GM19025 (cell line): ENCODE measurements at regions not wholly inside any gene's neighbourhood (a gene's known extent, or its start where the extent isn't known, plus 50 kb on each side); places are given as distances from the start of the nearest gene placed in this dataset.
"Not testable (repeated sequence)": the region's sequence is repeated elsewhere in the genome, so short reads cannot be mapped to it uniquely, and the experiment has no call there.

Source experiments
- ATAC-seq: cut with Tn5 transposase; IDR thresholded peaks from one replicate; pipeline ENCODE4 v1.9.1; 2021; ENCODE audit warnings: mild to moderate bottlenecking, low read depth, moderate library complexity; ENCODE audit not compliant: unreplicated experiment

GRCh38 chr15:44900796-44901195 lies 55.7 kb upstream of the TERB2 start:
- ATAC-seq, result not testable (repeated sequence)

GRCh38 chr15:44903281-44903680 lies 53.2 kb upstream of the TERB2 start:
- not testable (repeated sequence) for ATAC-seq

- not testable (repeated sequence) for ATAC-seq
These were observed 51.7 kb upstream of the TERB2 start for GRCh38 chr15:44904651-44905340.
